ENCODE measurements at regions not wholly inside any gene's neighbourhood (a gene's known extent, or its start where the extent isn't known, plus 50 kb on each side); places are given as distances from the start of the nearest gene placed in this dataset.

GRCh38 chr12:107552263-107552662, 133.3 kb upstream of the PWP1 start (continued):
- TF ChIP-seq CHD7 (IDR thresholded peaks at IDR 0.05; ENCODE audit: insufficient replicate concordance, low read length) (no peak), HDAC6 (IDR thresholded peaks at IDR 0.05; ENCODE audit: low read depth, low read length) (no peak), MAX (IDR thresholded peaks at IDR 0.05) (no peak), GABPA (IDR thresholded peaks at IDR 0.05; ENCODE audit: borderline replicate concordance, insufficient read depth, low read length) (no peak), POLR2A (IDR thresholded peaks at IDR 0.05; ENCODE audit: control extremely low read depth in 1 of 2, low read depth in 2 of 2, low read length in 2 of 2) (no peak), KDM4A (IDR thresholded peaks at IDR 0.05; ENCODE audit: low read depth, low read length, severe bottlenecking) (no peak), POU5F1 (IDR thresholded peaks at IDR 0.05; ENCODE audit: low read depth, low read length) (no peak), CREB1 (IDR thresholded peaks at IDR 0.05) (no peak), TBP (IDR thresholded peaks at IDR 0.05; ENCODE audit: low read depth, low read length) (no peak), SUZ12 (IDR thresholded peaks at IDR 0.05; ENCODE audit: low read length) (no peak), RAD21 (IDR thresholded peaks at IDR 0.05 in 1 of 2, conservative IDR thresholded peaks at IDR 0.05 in 1 of 2; ENCODE audit: low read depth in 2 of 2, low read length in 2 of 2) (no peak), RBBP5 (IDR thresholded peaks at IDR 0.05; ENCODE audit: borderline replicate concordance, low read depth, low read length) (no peak)

All from H1 (cell line).